GM23338 (cell line): ENCODE measurements at regions not wholly inside any gene's neighbourhood (a gene's known extent, or its start where the extent isn't known, plus 50 kb on each side); places are given as distances from the start of the nearest gene placed in this dataset.

Source experiments
- ATAC-seq: fragments of 200-7000 bp; cut with Tn5 transposase; 3 replicates; pipeline ENCODE4 v1.9.1; 2020
- DNase-seq: peaks from one replicate; pipeline ENCODE4 v3.0.0-alpha.2; 2015; ENCODE audit warnings: low spot score
- H2AFZ ChIP-seq: fragments of 200-600 bp; sonication (generic); 2 replicates; pipeline ENCODE4 v1.8.0; 2016; ENCODE audit warnings: antibody characterized with exemption, mild to moderate bottlenecking, moderate library complexity
- H3F3A ChIP-seq: fragments of 200-600 bp; sonication (generic); replicated peaks from 2 replicates; pipeline ENCODE4 v1.8.0; 2017; ENCODE audit warnings: antibody characterized with exemption, mixed run types, low read depth
- H3K27ac ChIP-seq: fragments of 200-600 bp; sonication (generic); 2 replicates; pipeline ENCODE4 v1.6.1; 2016; ENCODE audit warnings: low read depth
- H3K27me3 ChIP-seq: fragments of 200-600 bp; sonication (generic); 2 replicates; pipeline ENCODE4 v1.8.0; 2016; ENCODE audit warnings: mild to moderate bottlenecking, mixed run types, moderate library complexity; ENCODE audit not compliant: insufficient read depth
- H3K36me3 ChIP-seq: fragments of 200-600 bp; sonication (generic); 2 replicates; pipeline ENCODE4 v1.8.0; 2016; ENCODE audit warnings: mild to moderate bottlenecking; ENCODE audit not compliant: insufficient read depth
- H3K4me1 ChIP-seq: fragments of 200-600 bp; sonication (generic); 2 replicates; pipeline ENCODE4 v1.8.0; 2016; ENCODE audit warnings: mild to moderate bottlenecking, moderate library complexity; ENCODE audit not compliant: insufficient read depth
- H3K4me2 ChIP-seq: fragments of 200-600 bp; sonication (generic); 2 replicates; pipeline ENCODE4 v1.7.1; 2017; ENCODE audit warnings: mixed run types
- H3K4me3 ChIP-seq: fragments of 200-600 bp; sonication (generic); 2 replicates; pipeline ENCODE4 v1.6.1; 2016; ENCODE audit warnings: mixed run types
- H3K79me2 ChIP-seq: fragments of 200-600 bp; sonication (generic); replicated peaks from 2 replicates; pipeline ENCODE4 v1.8.0; 2017; ENCODE audit warnings: mild to moderate bottlenecking; ENCODE audit not compliant: insufficient read depth
- H3K9me2 ChIP-seq: fragments of 200-600 bp; sonication (generic); 2 replicates; pipeline ENCODE4 v1.8.0; 2017; ENCODE audit not compliant: insufficient read depth
- H4K20me1 ChIP-seq: fragments of 200-600 bp; sonication (generic); replicated peaks from 2 replicates; pipeline ENCODE4 v1.8.0; 2017; ENCODE audit warnings: mild to moderate bottlenecking; ENCODE audit not compliant: insufficient read depth
- H3K27ac Mint-ChIP-seq: 2 replicates; pipeline ENCODE4 v1.8.0; 2020; ENCODE audit warnings: inconsistent platforms, mild to moderate bottlenecking, moderate library complexity, mixed read lengths
- H3K27me3 Mint-ChIP-seq: 3 replicates; pipeline ENCODE4 v1.8.0; 2022; ENCODE audit warnings: low read depth, mild to moderate bottlenecking, moderate library complexity, mixed read lengths, inconsistent platforms; ENCODE audit not compliant: insufficient read depth, poor library complexity
- H3K36me3 Mint-ChIP-seq: 3 replicates; pipeline ENCODE4 v1.8.0; 2021; ENCODE audit warnings: low read depth, mild to moderate bottlenecking, inconsistent platforms, moderate library complexity, mixed read lengths
- H3K4me1 Mint-ChIP-seq: 3 replicates; pipeline ENCODE4 v1.8.0; 2020; ENCODE audit warnings: mild to moderate bottlenecking, inconsistent platforms, mixed read lengths
- H3K4me3 Mint-ChIP-seq: 3 replicates; pipeline ENCODE4 v1.8.0; 2021; ENCODE audit warnings: moderate library complexity, mild to moderate bottlenecking, inconsistent platforms, mixed read lengths
- H3K9me3 Mint-ChIP-seq: 3 replicates; pipeline ENCODE4 v1.8.0; 2020; ENCODE audit warnings: moderate library complexity, mild to moderate bottlenecking, inconsistent platforms, mixed read lengths
- CREB1 ChIP-seq: fragments of 250-450 bp; sonication (Bioruptor Pico); IDR thresholded peaks from 2 replicates; pipeline ENCODE4 v1.5.0; 2020; ENCODE audit warnings: low read depth, mild to moderate bottlenecking, moderate library complexity
- CTCF ChIP-seq, 2 experiments: fragments of 200-600 bp in 1 of 2; sonication (generic) in 1 of 2; conservative IDR thresholded peaks; 2 replicates each; pipeline versions ENCODE4 v1.5.1 to v1.6.1; 2016 to 2017; ENCODE audit warnings: antibody characterized with exemption in 2 of 2, low read depth in 2 of 2, mild to moderate bottlenecking in 2 of 2, moderate library complexity in 1 of 2
- ETS1 ChIP-seq: IDR thresholded peaks from 2 replicates; pipeline ENCODE4 v1.6.1; 2016; ENCODE audit warnings: antibody characterized with exemption
- EZH2 ChIP-seq: fragments of 200-600 bp; sonication (generic); IDR thresholded peaks from one replicate; pipeline ENCODE4 v1.8.0; 2017; ENCODE audit warnings: antibody characterized with exemption, mild to moderate bottlenecking, low read depth; ENCODE audit not compliant: unreplicated experiment
- EZH2phosphoT487 ChIP-seq: fragments of 200-600 bp; sonication (generic); IDR thresholded peaks from one replicate; pipeline ENCODE4 v1.8.1; 2018; ENCODE audit warnings: antibody characterized with exemption; ENCODE audit not compliant: unreplicated experiment
- JUNB ChIP-seq: IDR thresholded peaks from one replicate; pipeline ENCODE4 v1.6.1; 2016; ENCODE audit warnings: antibody characterized with exemption; ENCODE audit not compliant: unreplicated experiment
- NANOG ChIP-seq: IDR thresholded peaks from 2 replicates; pipeline ENCODE4 v1.6.1; 2016; ENCODE audit warnings: antibody characterized with exemption, borderline replicate concordance
- POLR2AphosphoS5 ChIP-seq: IDR thresholded peaks from 2 replicates; pipeline ENCODE4 v1.6.1; 2016; ENCODE audit warnings: antibody characterized with exemption, low read depth
- REST ChIP-seq: IDR thresholded peaks from one replicate; pipeline ENCODE4 v1.6.1; 2018; ENCODE audit warnings: antibody characterized with exemption; ENCODE audit not compliant: unreplicated experiment
- STAT1 ChIP-seq: IDR thresholded peaks from one replicate; pipeline ENCODE4 v1.6.1; 2016; ENCODE audit warnings: antibody characterized with exemption; ENCODE audit not compliant: unreplicated experiment
- ZNF114 ChIP-seq: fragments of 250-450 bp; sonication (Bioruptor Pico); IDR thresholded peaks from 2 replicates; pipeline ENCODE4 v1.5.0; 2020; ENCODE audit warnings: mild to moderate bottlenecking, moderate library complexity
- ZNF331 ChIP-seq: fragments of 250-450 bp; sonication (Bioruptor Pico); IDR thresholded peaks from 2 replicates; pipeline ENCODE4 v1.5.0; 2020; ENCODE audit warnings: low read depth, mild to moderate bottlenecking, moderate library complexity
- ZNF462 ChIP-seq: fragments of 250-450 bp; sonication (Bioruptor Pico); IDR thresholded peaks from 2 replicates; pipeline ENCODE4 v1.5.0; 2020; ENCODE audit warnings: mild to moderate bottlenecking, moderate library complexity

GRCh38 chr6:139655783-139656705, 281.6 kb upstream of the CITED2 start:
- H3K4me2 ChIP-seq = no peak overlapping the region
- no peak; the same call in 2 of the 3 replicates for ATAC-seq
- no peak for TF ChIP-seq EZH2
- no peak for TF ChIP-seq ETS1
- TF ChIP-seq NANOG = no peak
- no peak for TF ChIP-seq EZH2phosphoT487
- TF ChIP-seq REST = no peak
- TF ChIP-seq JUNB = no peak
- no peak for TF ChIP-seq ZNF462 (CRISPR knock-in tag)
- TF ChIP-seq CREB1 (CRISPR knock-in tag) = no peak
- TF ChIP-seq CTCF (conservative IDR thresholded peaks at IDR 0.05; ENCODE audit: low read depth in 2 of 2) = no peak
- TF ChIP-seq ZNF331 (CRISPR knock-in tag) = no peak
- no peak for TF ChIP-seq STAT1
- TF ChIP-seq ZNF114 (CRISPR knock-in tag) = no peak
- TF ChIP-seq POLR2AphosphoS5 = no peak

More at GRCh38 chr6:139655783-139656705, 281.6 kb upstream of the CITED2 start:
- Histone ChIP-seq H3K4me1 (peaks cover 4% of the 10 kb centered on the region), H3K27ac (no peak overlapping the region), H4K20me1 (no peaks in the 10 kb centered on the region), H3K4me3 (no peak overlapping the region), H3K27me3 (no peaks in the 10 kb centered on the region), H3K79me2 (no peaks in the 10 kb centered on the region), H3F3A (no peaks in the 10 kb centered on the region), H2AFZ (no peak overlapping the region), H3K9me2 (no peaks in the 10 kb centered on the region; the same call in 1 of the 2 replicates), H3K36me3 (no peaks in the 10 kb centered on the region)
- Mint-ChIP-seq H3K27me3 (no peaks in the 10 kb centered on the region), H3K4me1 (peaks cover 17% of the 10 kb centered on the region), H3K4me3 (no peak overlapping the region), H3K36me3 (no peaks in the 10 kb centered on the region), H3K27ac (no peak overlapping the region), H3K9me3 (no peaks in the 10 kb centered on the region)
- DNase-seq = no peak
